RPMI7951 (cell line): ENCODE measurements at regions not wholly inside any gene's neighbourhood (a gene's known extent, or its start where the extent isn't known, plus 50 kb on each side); places are given as distances from the start of the nearest gene placed in this dataset.

Experiments used
- DNase-seq: peaks from one replicate; pipeline ENCODE4 v3.0.0-alpha.2; 2012; ENCODE audit warnings: low read depth

DNA sequence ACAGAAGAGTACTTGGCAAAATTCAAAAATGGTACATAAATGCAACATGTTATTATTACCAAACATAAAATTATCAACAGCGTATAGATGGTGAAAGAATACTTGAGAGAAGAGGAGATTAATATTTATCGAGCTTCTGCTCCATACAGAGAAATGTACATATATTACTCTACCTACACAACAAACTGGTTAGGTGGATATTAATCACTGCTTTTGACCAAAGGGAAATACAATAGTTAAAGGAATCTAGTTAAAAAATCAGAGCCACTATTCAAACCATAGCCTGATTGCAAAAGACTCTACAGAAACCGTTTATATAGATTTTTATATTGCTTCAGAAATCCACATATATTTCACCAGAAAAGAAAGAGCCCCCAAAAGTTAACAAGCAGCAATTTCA lies 379.3 kb upstream of the PRMT6 start:
- DNase-seq, result no peak

DNA sequence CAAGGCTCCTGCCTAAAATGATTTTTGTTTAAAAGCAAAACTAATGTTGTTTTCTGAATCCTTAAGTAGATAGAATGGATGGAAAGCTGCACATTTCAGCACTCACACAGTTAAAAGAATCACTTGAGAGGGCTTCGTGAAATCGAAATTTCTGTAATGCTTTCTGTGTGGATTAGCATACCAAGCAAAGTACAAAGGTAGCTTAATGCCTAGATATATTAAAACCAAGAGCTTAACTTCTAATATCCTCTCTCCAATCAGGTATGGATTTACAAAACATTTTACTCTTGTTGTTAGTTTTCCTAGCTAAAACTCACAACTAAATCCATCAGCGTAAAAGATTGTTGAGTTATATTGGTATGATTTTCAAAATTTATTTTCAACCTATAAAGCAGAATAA lies 378.8 kb upstream of the PRMT6 start:
- no peak for DNase-seq

DNA sequence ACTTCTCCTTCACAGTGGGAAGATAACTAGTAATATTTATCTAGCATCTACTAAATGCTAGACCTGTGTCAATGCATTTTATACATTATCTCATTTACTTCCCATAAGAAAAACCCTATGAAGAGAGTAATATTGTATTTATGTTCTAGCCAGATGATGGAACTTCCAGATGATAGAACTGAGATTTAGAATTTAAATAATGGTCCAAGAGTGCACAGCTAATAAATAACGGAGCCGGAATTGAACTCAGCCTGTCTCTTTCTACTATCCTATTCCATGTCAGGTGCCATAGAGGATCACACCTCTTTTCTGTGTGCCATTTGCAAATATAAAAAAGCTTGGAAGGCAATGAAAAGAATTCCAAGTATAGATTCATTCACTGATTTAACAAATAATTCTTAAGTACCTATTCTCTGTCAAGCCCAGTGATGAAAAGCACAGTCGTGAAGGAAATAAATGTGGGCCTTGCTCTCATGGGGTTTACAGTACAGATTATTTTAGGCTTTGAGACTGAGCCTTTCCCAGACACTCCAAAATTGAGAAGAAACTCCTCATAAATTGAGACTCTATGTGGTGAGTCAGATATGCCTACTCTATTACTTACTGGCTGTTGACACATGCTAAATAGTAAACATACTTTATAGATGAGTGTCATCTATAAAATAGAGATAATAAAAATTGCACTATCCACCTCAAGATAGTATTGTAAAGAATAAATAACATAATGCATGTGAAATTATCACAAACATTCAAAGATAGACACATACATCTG lies 378.0 kb upstream of the PRMT6 start:
- DNase-seq, result no peak

DNA sequence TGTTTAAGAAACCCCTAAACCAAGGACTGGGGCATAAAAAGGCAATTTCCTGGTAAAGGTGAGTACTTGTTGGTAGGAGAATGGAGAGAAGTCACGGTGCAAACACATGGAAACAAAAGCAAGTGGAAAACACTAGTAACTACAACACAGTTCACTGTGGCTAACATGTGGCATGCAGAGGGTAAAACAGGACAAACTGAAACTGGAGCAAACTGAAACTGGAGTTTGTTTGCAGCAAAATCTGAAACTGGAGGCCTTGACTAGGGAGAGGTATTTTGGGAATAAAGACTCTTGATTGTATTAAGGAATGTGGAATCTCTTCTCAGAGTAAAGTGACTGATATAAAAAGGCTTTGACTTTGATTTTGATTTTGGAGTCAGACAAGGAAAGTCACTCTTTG lies 376.3 kb upstream of the PRMT6 start:
- DNase-seq, result no peak

DNA sequence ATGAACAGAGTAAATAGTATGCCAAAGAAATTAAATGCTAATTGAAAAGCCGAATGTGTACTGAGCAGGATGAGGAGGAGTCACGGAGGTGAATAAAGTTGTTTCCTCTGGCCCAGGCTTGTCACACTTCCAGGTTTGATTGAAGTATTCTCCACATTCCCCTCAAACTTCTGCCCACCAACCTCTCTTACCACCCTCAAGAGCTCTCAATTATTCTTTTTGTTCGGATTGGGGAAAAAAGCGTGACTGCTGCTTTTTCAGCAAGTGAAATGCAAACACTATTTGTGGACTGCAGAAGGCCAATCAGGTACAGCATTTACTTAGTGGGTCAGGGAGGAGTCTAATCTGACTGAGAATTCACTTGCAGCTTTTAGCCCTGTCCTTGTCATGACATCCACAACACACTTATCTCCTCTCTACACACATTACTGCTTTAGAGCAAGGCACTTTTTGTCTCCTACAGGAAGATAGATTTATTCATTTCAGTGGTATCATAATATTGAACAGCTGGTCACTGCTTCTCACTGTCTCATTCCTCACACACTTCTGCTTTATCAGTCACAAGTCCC lies 375.6 kb upstream of the PRMT6 start:
- no peak for DNase-seq

DNA sequence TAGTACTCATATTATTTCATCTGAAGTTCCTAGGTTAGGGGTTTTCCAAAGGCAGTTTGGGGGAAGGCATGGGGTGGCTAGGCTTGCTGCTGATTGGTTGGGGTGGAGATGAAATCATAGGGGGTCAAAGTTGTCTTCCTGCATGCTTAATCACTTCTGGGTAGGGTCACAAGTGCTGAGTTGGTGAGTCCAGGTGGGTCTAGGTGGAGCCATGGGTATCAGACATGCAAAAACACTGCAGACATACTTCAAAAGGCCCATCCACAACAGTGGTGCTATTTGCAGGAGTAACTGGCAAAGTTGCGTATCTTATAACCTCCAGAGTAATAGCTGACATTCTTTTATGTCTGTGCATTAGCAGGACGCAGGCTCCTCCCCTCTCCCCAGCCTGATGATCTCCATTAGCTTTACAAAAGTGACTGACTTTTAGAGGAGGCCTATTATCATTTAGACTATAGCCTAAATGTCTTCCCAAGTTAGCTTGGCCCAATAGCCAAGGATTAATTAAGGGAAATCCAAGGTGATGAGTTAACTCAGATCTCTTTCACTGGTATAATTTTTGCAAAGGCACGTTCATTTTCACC lies 374.4 kb upstream of the PRMT6 start:
- DNase-seq, result no peak

DNA sequence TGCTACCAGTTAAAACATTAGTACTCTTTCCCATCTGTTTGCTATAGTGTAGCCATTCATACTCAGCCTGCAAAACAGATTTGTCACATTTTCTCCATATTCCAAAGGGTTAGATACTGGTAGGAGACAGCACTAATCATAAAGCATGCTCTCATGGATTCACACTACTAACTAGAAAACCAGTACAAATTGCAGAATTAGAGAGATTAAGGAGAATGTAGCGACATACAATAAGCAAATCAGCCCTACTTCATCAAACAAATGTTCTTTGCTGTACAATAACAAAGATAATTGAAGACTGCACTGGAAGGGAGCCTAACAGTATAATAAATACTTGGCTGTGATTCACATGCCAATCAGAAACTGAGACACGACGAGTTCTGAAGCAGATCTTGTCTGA lies 368.0 kb upstream of the PRMT6 start:
- no peak for DNase-seq

DNA sequence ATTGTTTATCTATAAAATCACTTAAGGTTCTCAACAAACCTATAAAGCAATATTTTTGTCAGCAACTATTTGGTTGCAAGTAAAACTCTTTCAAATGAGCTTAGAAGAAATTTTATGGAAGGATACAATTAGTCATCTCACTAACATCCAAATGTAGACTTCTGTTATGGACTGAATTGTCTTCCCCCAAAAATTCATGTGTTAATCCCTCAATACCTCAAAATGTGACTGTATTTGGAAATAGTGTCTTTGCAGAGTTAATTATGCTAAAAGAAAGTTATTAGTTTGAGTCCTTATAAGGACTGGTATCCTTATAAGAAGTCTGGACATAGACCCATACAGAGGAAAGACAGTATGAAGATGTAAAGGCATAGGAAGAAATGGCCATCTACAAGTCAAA lies 357.8 kb upstream of the PRMT6 start:
- DNase-seq, result no peak

DNA sequence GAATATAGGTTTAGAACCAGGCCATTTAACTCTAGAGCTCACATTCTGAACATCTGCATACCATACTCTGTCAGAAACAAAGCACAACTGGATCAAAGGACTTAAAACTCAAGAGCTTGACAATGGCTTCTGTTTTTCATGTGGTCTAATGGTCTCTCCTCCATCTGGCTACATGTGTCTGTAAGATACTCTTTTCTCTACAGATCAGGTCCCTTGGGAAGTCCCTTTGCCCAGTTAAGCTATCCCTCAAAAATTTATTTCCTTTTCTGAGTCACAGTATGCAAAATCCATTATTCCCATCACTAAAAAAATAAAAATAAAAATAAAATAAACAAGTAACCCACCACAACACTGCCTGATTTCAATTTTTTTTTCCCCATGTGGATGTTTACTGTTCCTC lies 357.0 kb upstream of the PRMT6 start:
- DNase-seq, result no peak

DNA sequence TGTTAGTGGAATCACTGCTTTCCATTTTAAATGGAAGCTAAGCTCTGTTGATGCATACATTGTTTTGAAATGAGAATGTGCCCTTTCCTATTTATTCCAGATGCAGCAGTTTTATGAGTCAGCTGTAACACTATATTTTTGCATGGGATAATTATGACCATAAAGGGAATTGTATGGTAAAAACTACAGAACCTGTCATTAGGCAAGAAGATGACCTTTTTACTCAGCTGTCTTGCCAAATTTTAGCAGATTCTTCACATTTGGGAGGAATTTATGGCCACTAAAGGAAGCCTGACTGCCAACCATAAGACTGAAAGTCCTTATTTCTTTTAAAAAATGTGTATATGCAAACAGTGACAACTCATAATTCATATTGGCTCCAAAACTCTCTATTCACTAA lies 356.3 kb upstream of the PRMT6 start:
- no peak for DNase-seq

DNA sequence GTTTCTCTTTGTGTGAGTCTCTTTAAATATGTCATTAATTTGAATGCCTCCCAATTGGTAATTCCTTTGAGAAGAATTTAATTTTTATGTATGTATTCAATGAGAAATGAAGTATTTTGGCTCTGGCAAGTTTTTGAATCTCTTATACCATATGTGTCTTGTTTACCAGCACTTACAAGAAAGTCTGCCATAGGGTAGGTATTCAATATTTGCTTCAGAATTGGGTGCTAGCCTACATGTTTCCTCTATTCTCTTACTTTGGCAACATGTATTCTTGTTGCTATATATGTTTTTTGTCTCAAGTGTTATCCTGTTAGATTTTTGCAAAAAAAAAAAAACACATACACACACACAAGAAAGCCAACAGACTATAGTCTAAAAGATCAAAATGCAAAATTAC lies 350.5 kb upstream of the PRMT6 start:
- no peak for DNase-seq

DNA sequence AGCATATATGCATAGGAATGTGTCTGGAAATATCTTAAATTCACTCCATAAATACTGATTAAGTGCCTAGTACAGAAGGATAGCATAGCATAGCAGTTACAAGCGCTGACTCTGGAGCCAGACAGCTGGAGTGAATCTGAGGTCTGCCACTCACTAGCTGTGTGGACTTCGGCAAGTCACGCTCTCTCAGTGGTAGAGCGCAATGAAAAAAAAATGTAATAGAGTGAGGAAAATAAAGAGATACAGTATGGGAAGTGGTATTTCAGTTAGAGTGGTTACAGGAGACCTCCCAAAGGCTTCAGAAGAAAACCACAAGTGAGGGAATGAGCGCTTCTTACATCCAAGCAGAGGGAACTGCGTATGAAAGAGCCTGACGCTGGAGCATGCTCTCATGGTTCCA lies 338.9 kb upstream of the PRMT6 start:
- DNase-seq, result no peak

DNA sequence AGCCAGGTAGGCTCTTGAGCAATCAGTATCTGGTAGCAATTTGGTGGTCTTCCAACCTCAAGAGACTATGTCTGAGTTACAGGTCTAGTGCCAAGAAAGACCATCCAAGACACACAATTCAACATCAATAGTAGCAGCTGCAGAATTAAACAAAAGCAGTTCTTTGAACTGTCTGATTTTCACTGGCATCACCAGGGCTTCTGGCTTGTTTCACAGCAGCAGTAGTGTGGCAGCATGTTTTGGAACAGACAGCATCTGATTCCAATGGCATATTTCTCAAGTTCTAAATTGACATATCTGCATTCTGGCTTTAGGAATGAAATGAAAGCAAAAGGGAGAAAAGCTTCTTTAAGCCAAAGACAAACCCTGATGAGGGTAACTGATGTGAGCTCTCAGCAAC lies 334.7 kb upstream of the PRMT6 start:
- no peak for DNase-seq

DNA sequence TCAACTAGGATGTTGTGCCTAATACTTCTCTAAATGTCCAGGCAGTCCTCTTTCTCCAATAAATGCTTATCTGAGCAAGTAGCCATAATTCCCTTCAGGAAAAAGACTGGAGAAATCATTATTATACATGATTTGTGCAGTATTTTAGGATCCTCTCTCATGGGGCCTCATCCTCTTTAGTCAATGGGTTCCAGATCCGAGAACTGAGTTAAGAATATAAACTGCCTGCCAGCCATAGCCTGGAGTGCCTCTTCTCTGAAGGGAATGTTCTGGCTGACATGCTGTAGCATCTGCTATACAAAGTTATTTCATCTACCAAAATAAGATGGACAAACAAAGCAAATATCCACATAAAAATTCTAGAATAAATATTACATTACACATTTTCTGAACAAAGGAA lies 334.0 kb upstream of the PRMT6 start:
- DNase-seq, result no peak

DNA sequence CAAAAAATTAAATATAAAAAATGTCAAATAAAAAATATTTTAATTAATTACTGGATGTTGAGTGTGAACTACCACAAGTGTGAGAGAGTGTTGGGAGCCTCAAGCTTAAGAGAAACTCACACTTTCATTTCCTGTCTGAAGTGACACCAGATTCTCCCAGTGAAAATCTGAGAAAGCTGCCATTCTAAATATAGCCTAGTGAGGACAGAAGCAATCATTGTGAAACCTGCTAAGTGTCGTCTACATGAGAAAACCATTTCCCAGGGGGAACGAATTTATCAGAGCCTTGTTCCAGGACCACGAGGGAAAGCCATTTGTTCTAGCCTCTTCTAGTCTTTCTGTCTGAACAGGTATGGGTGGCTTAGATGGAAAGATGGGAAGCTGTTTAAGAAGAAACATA lies 329.3 kb upstream of the PRMT6 start:
- DNase-seq, result no peak

DNA sequence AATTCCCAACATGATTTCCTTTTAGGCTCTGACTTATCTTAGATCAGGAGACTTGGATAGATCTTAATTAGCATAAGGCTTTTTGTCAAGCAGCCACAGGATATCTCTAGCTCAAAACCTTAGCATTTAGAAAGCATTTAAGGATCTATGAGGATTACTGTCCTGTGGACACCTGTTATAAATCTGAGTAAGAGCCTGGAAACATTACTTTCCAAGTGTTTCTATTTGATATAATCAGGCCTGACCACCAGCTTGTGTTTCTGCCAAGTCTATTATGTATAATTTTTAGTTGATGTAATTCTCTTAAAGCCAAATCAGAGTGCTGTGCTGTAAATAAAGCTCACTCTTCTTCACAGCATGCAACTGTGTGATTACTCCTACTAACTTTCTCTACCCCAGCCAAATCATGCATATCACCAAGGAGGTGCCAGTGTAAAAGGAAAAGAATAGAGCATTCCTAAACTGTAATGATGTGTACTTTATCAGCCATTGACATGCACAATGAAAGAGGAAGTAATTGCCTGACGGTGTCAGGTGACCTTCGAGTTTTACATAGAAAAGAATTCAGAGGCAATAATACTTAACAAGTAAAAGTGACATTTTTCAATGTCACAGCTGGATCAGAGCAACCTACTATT lies 309.9 kb upstream of the PRMT6 start:
- no peak for DNase-seq

DNA sequence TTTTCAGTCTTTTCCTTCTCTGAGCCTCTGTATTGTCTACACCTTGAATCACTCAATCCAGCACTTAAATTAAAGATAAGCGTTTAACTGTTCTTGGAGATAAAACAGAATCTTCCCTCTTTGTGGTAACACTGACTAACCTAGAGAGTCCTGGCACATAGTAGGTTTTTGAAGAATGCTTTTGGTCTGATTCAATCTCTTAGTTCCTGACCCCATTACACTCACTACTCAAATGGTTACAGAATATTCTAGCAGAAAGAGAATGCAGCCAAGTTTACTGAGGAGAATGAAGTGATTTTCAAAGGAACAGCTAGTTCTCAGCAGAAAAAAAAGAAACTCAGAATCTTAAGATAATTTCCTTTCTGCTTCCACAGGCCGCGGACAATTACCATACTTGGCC lies 309.2 kb upstream of the PRMT6 start:
- no peak for DNase-seq

DNA sequence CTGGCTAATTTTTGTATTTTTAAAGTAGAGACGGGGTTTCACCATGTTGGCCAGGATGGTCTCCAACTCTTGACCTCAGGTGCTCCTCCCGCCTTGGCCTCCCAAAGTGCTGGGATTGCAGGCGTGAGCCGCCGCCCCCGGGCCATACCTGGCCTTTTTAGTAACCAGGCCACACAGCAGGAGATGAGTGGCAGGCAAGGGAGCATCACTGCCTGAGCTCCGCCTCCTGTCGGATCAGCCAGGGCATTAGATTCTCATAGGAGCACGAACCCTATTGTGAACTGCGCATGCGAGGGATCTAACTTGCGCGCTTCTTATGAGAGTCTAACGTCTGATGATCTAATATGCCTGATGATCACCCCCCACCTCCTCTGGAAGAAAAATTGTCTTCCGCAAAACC lies 308.7 kb upstream of the PRMT6 start:
- DNase-seq, result no peak

DNA sequence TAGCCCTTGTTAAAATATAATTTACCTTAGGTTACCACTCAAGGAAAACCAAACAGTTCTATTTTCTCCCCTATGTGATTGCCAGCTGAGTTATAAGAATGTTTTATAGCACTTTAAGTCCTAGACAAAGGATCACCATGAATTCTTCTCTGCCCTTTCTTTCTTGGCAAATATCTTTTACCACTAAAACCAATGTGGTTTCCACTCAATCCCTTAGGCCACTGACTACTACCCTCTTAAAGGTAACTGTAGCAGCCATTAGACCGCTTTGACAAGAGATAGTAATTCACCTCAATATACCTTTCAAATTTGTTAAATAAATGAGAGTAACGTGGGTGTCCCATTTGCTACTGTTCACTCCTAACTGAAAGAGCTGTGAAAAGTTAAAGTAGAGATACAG lies 307.9 kb upstream of the PRMT6 start:
- no peak for DNase-seq

DNA sequence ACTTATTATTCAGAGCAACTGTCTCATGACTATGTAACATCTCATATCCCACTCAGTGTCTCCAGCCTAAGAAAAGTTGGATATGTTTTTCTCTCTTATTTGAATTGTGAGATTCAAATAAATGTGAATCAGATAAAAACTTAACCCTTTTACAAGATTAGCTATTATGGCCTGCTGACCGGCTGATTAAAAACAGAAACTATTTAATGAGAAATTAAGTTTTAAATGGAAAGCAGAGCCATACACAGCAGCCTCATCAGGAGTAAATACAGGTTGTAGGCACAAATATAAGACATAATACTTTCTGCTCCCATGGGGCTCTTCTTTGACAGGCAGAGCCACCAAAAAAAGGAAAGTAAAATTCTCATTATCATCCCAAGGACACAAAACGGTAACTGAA lies 307.0 kb upstream of the PRMT6 start:
- no peak for DNase-seq

DNA sequence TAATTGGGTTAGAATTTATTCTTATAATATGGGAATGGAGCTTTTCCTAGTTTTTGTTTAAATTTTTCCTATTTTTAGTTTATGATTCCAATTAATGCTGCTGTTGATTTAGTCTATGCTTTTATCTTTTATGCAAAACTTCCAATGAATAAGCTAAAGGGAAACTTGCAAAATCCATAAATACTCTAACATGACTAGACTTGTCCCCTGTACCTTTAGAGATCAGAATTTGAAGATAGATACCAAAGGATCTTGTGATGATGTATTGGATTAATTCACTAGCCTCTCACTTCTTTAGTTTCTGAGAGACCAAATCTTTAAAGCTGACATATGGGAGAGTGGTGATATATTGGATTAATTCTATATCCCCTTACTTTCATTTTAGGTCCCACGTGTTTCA lies 306.6 kb upstream of the PRMT6 start:
- DNase-seq, result no peak

DNA sequence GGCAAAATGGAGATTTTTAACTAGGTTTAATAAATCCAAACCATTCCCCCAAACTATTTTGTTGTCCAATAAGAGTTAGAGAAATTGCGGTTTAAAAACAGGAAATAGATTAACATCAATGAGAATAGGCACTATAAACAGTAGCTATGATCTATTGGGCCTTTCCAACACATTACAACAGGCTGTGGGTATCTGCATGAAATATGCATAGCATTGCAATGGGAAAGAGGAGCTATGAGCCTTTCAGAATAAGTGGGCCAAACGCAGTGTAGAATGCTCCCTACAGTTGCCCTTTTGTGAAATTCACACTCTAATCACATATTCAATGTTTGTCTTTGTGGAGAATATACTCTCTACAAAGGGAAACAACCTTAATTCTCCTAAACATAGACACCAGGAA lies 305.5 kb upstream of the PRMT6 start:
- DNase-seq, result no peak

DNA sequence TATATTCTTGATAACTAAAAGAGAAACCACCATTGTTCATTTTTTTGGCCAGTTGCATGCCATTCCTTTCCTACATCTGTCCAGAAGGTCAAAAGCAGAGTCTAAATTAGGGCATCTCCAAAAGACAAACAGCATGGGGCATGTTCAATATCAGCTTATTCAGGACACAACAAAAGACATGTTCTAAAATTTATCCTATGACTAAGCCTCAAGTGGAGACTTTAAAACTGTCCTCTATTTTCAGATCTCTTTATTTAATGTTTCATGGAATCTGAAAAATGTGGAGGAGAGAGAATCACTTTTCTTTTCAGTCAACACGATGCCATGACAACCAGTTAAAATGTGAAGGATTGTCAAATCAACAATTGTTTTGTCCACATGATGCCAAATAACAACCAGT lies 303.4 kb upstream of the PRMT6 start:
- DNase-seq, result no peak
